DND-41 (cell line): ENCODE measurements at regions not wholly inside any gene's neighbourhood (a gene's known extent, or its start where the extent isn't known, plus 50 kb on each side); places are given as distances from the start of the nearest gene placed in this dataset.

Experiments used
- ATAC-seq: fragments of 200-7000 bp; cut with Tn5 transposase; 3 replicates; pipeline ENCODE4 v1.9.1; 2021; ENCODE audit warnings: low read depth; ENCODE audit not compliant: insufficient read depth
- DNase-seq: peaks from one replicate; pipeline ENCODE4 v3.0.0-alpha.2; 2020
- H2AFZ ChIP-seq: 2 replicates; pipeline ENCODE4 v1.6.0; 2012; ENCODE audit warnings: low read depth, low read length
- H3K27ac ChIP-seq: 2 replicates; pipeline ENCODE4 v1.5.1; 2012; ENCODE audit warnings: low read length, inconsistent platforms
- H3K27me3 ChIP-seq: fragments of 200-600 bp; sonication (generic); 2 replicates; pipeline ENCODE4 v1.6.0; 2012; ENCODE audit warnings: low read length, mild to moderate bottlenecking, inconsistent platforms; ENCODE audit not compliant: insufficient read depth, poor library complexity
- H3K36me3 ChIP-seq: 2 replicates; pipeline ENCODE4 v1.5.1; 2012; ENCODE audit warnings: low read length, inconsistent platforms; ENCODE audit not compliant: insufficient read depth
- H3K4me1 ChIP-seq: 2 replicates; pipeline ENCODE4 v1.5.1; 2012; ENCODE audit warnings: mild to moderate bottlenecking, low read length; ENCODE audit not compliant: insufficient read depth
- H3K4me2 ChIP-seq: 2 replicates; pipeline ENCODE4 v1.6.0; 2012; ENCODE audit warnings: mild to moderate bottlenecking, moderate library complexity, low read length, inconsistent platforms; ENCODE audit not compliant: insufficient read depth
- H3K4me3 ChIP-seq, 2 experiments: fragments of 200-600 bp in 1 of 2; shearing (Covaris generic) in 1 of 2; 2 replicates each; pipeline ENCODE4 v1.5.1; 2012 to 2016; ENCODE audit warnings: inconsistent platforms in 2 of 2, low read length in 2 of 2, mild to moderate bottlenecking in 2 of 2, low read depth in 1 of 2, moderate library complexity in 1 of 2
- H3K79me2 ChIP-seq: 2 replicates; pipeline ENCODE4 v1.6.0; 2012; ENCODE audit warnings: low read length, inconsistent platforms; ENCODE audit not compliant: insufficient read depth
- H3K9ac ChIP-seq: 2 replicates; pipeline ENCODE4 v1.6.0; 2012; ENCODE audit warnings: low read depth, mild to moderate bottlenecking, inconsistent platforms, low read length, moderate library complexity
- H3K9me3 ChIP-seq: 2 replicates; pipeline ENCODE4 v1.5.1; 2012; ENCODE audit warnings: low read length, moderate library complexity, mild to moderate bottlenecking, inconsistent platforms; ENCODE audit not compliant: insufficient read depth, severe bottlenecking
- H4K20me1 ChIP-seq: 2 replicates; pipeline ENCODE4 v1.6.0; 2012; ENCODE audit warnings: low read length; ENCODE audit not compliant: insufficient read depth
- EZH2 ChIP-seq: IDR thresholded peaks from 3 replicates; pipeline ENCODE4 v1.6.1; 2012; ENCODE audit warnings: borderline replicate concordance, low read depth, mild to moderate bottlenecking, moderate library complexity, low read length, inconsistent platforms; ENCODE audit not compliant: severe bottlenecking
- TF ChIP-seq, protein P1 (sequence below): IDR thresholded peaks from 2 replicates; pipeline ENCODE4 v1.5.1; 2012; ENCODE audit warnings: borderline replicate concordance, low read length, moderate library complexity, mild to moderate bottlenecking; ENCODE audit not compliant: poor library complexity, severe bottlenecking; ENCODE audit errors: extremely low read depth

DNA sequence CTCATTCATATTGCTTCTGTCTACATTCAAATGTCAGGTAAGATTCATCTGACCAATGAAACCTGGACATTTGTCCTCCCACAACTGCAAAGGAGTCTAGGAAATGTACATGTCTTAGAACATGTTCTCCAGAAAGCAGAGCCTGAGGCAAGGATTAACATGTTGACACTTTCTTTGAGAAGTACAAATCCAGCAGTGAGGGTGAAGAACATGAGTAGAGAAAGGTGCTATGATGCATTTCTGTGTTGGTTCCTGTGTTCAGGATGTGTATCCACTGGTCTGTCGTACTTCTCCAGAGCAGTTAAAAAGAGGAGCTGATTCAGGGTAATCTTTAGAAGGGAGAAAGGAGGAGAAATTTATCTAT lies 146.0 kb upstream of the AGR3 start:
- Histone ChIP-seq H3K27ac (no peak overlapping the region), H3K9ac (no peak overlapping the region), H3K36me3 (no peaks in the 10 kb centered on the region), H3K9me3 (no peaks in the 10 kb centered on the region), H3K27me3 (no peaks in the 10 kb centered on the region), H3K4me1 (peaks cover 17% of the 10 kb centered on the region), H3K4me2 (no peak overlapping the region), H3K4me3 (no peak overlapping the region), H4K20me1 (no peaks in the 10 kb centered on the region), H2AFZ (no peak overlapping the region), H3K79me2 (no peaks in the 10 kb centered on the region)
- DNase-seq (no peak), ATAC-seq (no peak)
- TF ChIP-seq, protein P1, sequence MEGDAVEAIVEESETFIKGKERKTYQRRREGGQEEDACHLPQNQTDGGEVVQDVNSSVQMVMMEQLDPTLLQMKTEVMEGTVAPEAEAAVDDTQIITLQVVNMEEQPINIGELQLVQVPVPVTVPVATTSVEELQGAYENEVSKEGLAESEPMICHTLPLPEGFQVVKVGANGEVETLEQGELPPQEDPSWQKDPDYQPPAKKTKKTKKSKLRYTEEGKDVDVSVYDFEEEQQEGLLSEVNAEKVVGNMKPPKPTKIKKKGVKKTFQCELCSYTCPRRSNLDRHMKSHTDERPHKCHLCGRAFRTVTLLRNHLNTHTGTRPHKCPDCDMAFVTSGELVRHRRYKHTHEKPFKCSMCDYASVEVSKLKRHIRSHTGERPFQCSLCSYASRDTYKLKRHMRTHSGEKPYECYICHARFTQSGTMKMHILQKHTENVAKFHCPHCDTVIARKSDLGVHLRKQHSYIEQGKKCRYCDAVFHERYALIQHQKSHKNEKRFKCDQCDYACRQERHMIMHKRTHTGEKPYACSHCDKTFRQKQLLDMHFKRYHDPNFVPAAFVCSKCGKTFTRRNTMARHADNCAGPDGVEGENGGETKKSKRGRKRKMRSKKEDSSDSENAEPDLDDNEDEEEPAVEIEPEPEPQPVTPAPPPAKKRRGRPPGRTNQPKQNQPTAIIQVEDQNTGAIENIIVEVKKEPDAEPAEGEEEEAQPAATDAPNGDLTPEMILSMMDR: no peak

DNA sequence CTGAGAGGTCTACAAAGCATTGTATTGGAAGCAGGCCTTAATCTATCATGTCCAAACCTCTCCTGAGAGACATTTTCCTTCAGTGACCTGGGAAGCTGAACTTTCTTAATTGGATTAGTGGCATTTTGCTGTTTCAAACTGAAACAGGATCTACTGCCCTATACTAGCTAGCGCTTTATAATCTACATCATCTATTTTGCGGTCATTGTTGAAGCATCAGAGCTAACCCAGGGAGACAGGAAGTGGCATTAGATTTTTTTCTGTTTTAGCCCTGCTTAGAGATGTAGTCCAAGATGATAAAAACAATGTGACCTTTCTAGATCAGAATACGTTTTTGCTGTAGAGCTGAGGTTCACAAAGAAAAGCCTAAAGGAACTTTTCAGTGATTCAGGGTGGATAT lies 147.4 kb upstream of the AGR3 start:
- no peaks in the 10 kb centered on the region for H4K20me1 ChIP-seq
- H3K9ac ChIP-seq: no peak overlapping the region
- H2AFZ ChIP-seq: no peak overlapping the region

DNA sequence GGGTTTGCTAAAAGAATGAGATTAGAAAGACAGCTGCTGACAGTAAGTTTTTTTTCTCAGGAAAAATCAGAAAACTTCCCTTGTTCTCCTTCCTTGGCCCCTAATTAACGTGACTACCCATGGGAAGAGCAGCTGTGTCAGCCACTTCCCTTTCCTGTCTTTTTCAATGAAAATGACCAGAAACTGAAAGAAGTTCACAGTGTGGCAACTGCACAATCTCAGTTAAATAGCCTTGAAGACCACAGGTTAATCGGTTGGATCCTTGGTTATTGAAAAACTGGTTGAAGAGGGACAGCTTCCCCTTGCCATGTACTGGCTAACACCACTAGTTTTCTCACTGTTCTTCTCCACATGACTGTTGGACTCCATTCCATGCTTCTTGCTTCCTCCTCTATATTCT lies 148.8 kb upstream of the AGR3 start:
- no peak overlapping the region for H3K4me3 ChIP-seq
- TF ChIP-seq EZH2: no peak
- TF ChIP-seq, protein P1: no peak
- ATAC-seq (peak; percentile 45), DNase-seq (peak; percentile 32)
- peak overlapping the region; percentile 9; the same call in 1 of the 2 replicates for H3K27ac ChIP-seq
- no peak overlapping the region for H2AFZ ChIP-seq
- H3K27me3 ChIP-seq: no peaks in the 10 kb centered on the region
- H3K9me3 ChIP-seq: no peaks in the 10 kb centered on the region
- no peaks in the 10 kb centered on the region for H3K36me3 ChIP-seq
- no peak overlapping the region for H3K9ac ChIP-seq
- H3K4me1 ChIP-seq: peaks cover 17% of the 10 kb centered on the region
- no peaks in the 10 kb centered on the region for H3K79me2 ChIP-seq
- no peak overlapping the region for H3K4me2 ChIP-seq
- H4K20me1 ChIP-seq: no peaks in the 10 kb centered on the region

More for the DNA sequence above, 147.4 kb upstream of the AGR3 start:
- peak; percentile 87 for ATAC-seq
- no peak overlapping the region for H3K4me2 ChIP-seq
- H3K27ac ChIP-seq: no peak overlapping the region
- no peaks in the 10 kb centered on the region for H3K9me3 ChIP-seq
- peaks cover 17% of the 10 kb centered on the region for H3K4me1 ChIP-seq
- H3K27me3 ChIP-seq: no peaks in the 10 kb centered on the region
- TF ChIP-seq EZH2: no peak
- TF ChIP-seq, protein P1: no peak
- H3K4me3 ChIP-seq: no peak overlapping the region
- no peak for DNase-seq
- no peaks in the 10 kb centered on the region for H3K36me3 ChIP-seq
- no peaks in the 10 kb centered on the region for H3K79me2 ChIP-seq
